Calu3 (cell line): ENCODE measurements at regions not wholly inside any gene's neighbourhood (a gene's known extent, or its start where the extent isn't known, plus 50 kb on each side); places are given as distances from the start of the nearest gene placed in this dataset.

Experiments used
- BruUV-seq: library from RNA; stranded (reverse); fragments of 400-500 nt; replicated peaks from 2 replicates; lab custom pipeline; 2021; lab: Mats Ljungman, UMichigan
- CTCF ChIA-PET: fragments of 300-600 bp; sonication (Branson Sonifier 250); formaldehyde crosslinking; loops from one replicate; lab custom pipeline; 2022; ENCODE audit warnings: antibody characterized with exemption; lab: Charles Lee
- DNase-seq: peaks from one replicate; pipeline ENCODE4 v3.0.0; 2022
- H3K27ac Mint-ChIP-seq: one replicate; pipeline ENCODE4 v1.8.0; 2022; ENCODE audit warnings: mixed read lengths; ENCODE audit not compliant: unreplicated experiment
- H3K27me3 Mint-ChIP-seq: one replicate; pipeline ENCODE4 v1.8.0; 2022; ENCODE audit warnings: mixed read lengths; ENCODE audit not compliant: unreplicated experiment
- H3K36me3 Mint-ChIP-seq: one replicate; pipeline ENCODE4 v1.8.0; 2022; ENCODE audit warnings: mild to moderate bottlenecking, moderate library complexity, mixed read lengths; ENCODE audit not compliant: insufficient read depth, unreplicated experiment
- H3K4me1 Mint-ChIP-seq: one replicate; pipeline ENCODE4 v1.8.0; 2022; ENCODE audit warnings: mild to moderate bottlenecking, low read depth, mixed read lengths; ENCODE audit not compliant: unreplicated experiment
- H3K4me3 Mint-ChIP-seq: one replicate; pipeline ENCODE4 v1.8.0; 2022; ENCODE audit warnings: mild to moderate bottlenecking, low read depth, moderate library complexity, mixed read lengths; ENCODE audit not compliant: unreplicated experiment
- H3K9me3 Mint-ChIP-seq: one replicate; pipeline ENCODE4 v1.8.0; 2022; ENCODE audit warnings: low read depth, mixed read lengths; ENCODE audit not compliant: unreplicated experiment
- CTCF ChIP-seq: fragments of 200-600 bp; IDR thresholded peaks from one replicate; pipeline ENCODE4 v1.8.0; 2022; ENCODE audit warnings: antibody characterized with exemption; ENCODE audit not compliant: unreplicated experiment
- intact Hi-C: fragments of 100-400 bp; cut with micrococcal nuclease; formaldehyde crosslinking; loops from one replicate; pipeline ENCODE4 v1.10.0; 2022; ENCODE audit not compliant: unreplicated experiment

- Mint-ChIP-seq H3K4me1 (no peaks in the 10 kb centered on the region), H3K27me3 (peaks cover 16% of the 10 kb centered on the region), H3K9me3 (no peaks in the 10 kb centered on the region), H3K36me3 (no peaks in the 10 kb centered on the region), H3K27ac (no peak overlapping the region), H3K4me3 (no peak overlapping the region)
- CTCF ChIA-PET, result no interaction called here
- TF ChIP-seq CTCF, result peak; percentile 82
- peak; percentile 87 for DNase-seq
- no TSS peak for BruUV-seq
- intact Hi-C loops, result no loop called here
Observed at GRCh38 chr1:10960411-10961299, 51.8 kb upstream of the TARDBP start.

- H3K36me3 Mint-ChIP-seq, result no peaks in the 10 kb centered on the region
- H3K4me3 Mint-ChIP-seq, result no peak overlapping the region
- intact Hi-C loops, result no loop called here
- H3K4me1 Mint-ChIP-seq, result no peaks in the 10 kb centered on the region
- CTCF ChIA-PET, result no interaction called here
- TF ChIP-seq CTCF, result no peak
- H3K27ac Mint-ChIP-seq, result no peak overlapping the region
- no peak for DNase-seq
- peaks cover 16% of the 10 kb centered on the region for H3K27me3 Mint-ChIP-seq
- H3K9me3 Mint-ChIP-seq, result no peaks in the 10 kb centered on the region
- no TSS peak for BruUV-seq
Observed at GRCh38 chr1:10961300-10961833, 51.1 kb upstream of the TARDBP start.

- Mint-ChIP-seq H3K9me3 (no peaks in the 10 kb centered on the region), H3K4me3 (no peak overlapping the region), H3K4me1 (no peaks in the 10 kb centered on the region), H3K27me3 (peaks cover 11% of the 10 kb centered on the region), H3K36me3 (no peaks in the 10 kb centered on the region), H3K27ac (no peak overlapping the region)
- no TSS peak for BruUV-seq
- TF ChIP-seq CTCF, result no peak
- intact Hi-C loops, result no loop called here
- CTCF ChIA-PET, result interaction anchor here (1.1 to 1.4 kb wide), 2 partner anchors 14 to 17 kb away, joined by 3 to 5 read pairs; no protein-coding TSS in a partner anchor
- DNase-seq, result peak; percentile 64
Observed at GRCh38 chr1:10962483-10962882, 50.0 kb upstream of the TARDBP start.
